Ovary (tissue), 7 donors: ENCODE measurements at regions not wholly inside any gene's neighbourhood (a gene's known extent, or its start where the extent isn't known, plus 50 kb on each side); places are given as distances from the start of the nearest gene placed in this dataset.

Source experiments
- DNase-seq, 5 donors: peaks; one replicate each; pipeline ENCODE4 v3.0.0-alpha.2; 2019 to 2020
- H3K27ac ChIP-seq, 2 donors: fragments of 200-600 bp; one replicate each; pipeline versions ENCODE4 v1.5.1 to v1.8.0; 2019 to 2022
- H3K27me3 ChIP-seq: fragments of 200-600 bp; one replicate; pipeline ENCODE4 v1.8.0; 2022
- H3K36me3 ChIP-seq: fragments of 200-600 bp; sonication (generic); one replicate; pipeline ENCODE4 v1.5.1; 2019
- H3K4me1 ChIP-seq: one replicate; pipeline ENCODE4 v1.8.1; 2013; ENCODE audit warnings: mild to moderate bottlenecking, moderate library complexity; ENCODE audit not compliant: insufficient read depth
- H3K4me3 ChIP-seq: fragments of 200-600 bp; sonication (generic); one replicate; pipeline ENCODE4 v1.5.1; 2017
- H3K9me3 ChIP-seq, 2 donors: fragments of 200-600 bp in 1 of 2; sonication (generic) in 1 of 2; one replicate each; pipeline versions ENCODE4 v1.5.1 to v1.8.1; 2013 to 2019; ENCODE audit warnings: mild to moderate bottlenecking in 1 of 2, moderate library complexity in 1 of 2
- CTCF ChIP-seq, 3 donors: fragments of 450-650 bp in 2 of 3; fragments of 200-600 bp in 1 of 3; IDR thresholded peaks; one replicate each; pipeline versions ENCODE4 v1.5.1 to v1.8.0; 2016 to 2022; ENCODE audit warnings: antibody characterized with exemption in 3 of 3, mild to moderate bottlenecking in 1 of 3
- EP300 ChIP-seq: sonication (generic); formaldehyde crosslinking; IDR thresholded peaks from one replicate; pipeline ENCODE4 v1.6.1; 2017; ENCODE audit warnings: antibody characterized with exemption
- POLR2A ChIP-seq: fragments of 450-650 bp; IDR thresholded peaks from one replicate; pipeline ENCODE4 v1.6.1; 2017; ENCODE audit warnings: antibody characterized with exemption, mild to moderate bottlenecking, moderate library complexity
- WGBS, 3 donors: extraction: QIAGEN DNeasy Blood & Tissue Kit in 1 of 3; methylation state at CpG; one replicate each; pipeline versions ENCODE4 v1.1.5 to v1.1.7; 2013 to 2017; 5-methylcytosine and 5-hydroxymethylcytosine counted together
- intact Hi-C, 4 donors: fragments of 100-400 bp; cut with DNase I; formaldehyde crosslinking; loops; one replicate each; pipeline versions ENCODE4 v1.11.0 to v1.15.1; 2022 to 2023
- donor health status: DM: no; HTN: no; CAD: no; lungs with moderate emphysema.
- donor health status: DM: no; HTN: no; CAD: no.
- donor health status: Bipolar disorder and iron deficiency.
- donor health status: DM: no; HTN: no; CAD: no.
- donor health status: DM: yes; HTN: yes; CAD: no.

DNA sequence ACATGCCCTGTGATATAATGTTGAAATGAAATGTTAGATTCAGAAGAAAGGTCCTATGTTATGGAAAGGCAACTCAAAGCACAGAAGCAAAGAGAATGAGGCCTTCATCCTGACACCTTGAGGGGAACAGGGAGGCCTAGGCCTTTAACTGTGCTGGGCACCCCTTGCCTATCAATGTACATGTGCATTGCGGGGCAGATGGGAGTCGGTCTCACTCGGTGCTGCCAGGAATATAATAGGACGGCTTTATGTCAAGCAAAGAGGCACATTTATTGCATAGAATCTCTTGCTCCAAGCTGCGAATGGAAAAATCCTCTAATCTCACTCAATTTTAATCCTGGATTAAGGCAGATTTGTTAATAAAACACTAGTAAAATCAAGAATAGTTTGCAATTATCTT lies 301.0 kb upstream of the SOX14 start:
- Histone ChIP-seq H3K4me1 (no peaks in the 10 kb centered on the region), H3K9me3 (no peaks in the 10 kb centered on the region), H3K4me3 (no peak overlapping the region), H3K36me3 (no peaks in the 10 kb centered on the region), H3K27ac (no peak overlapping the region), H3K27me3 (no peaks in the 10 kb centered on the region)
- TF ChIP-seq POLR2A (no peak), CTCF (IDR thresholded peaks at IDR 0.05) (no peak)
- no peak for DNase-seq
- 88 to 94% (median 92%) methylated on average over 5 of the region's 5 CpGs for WGBS, 3 donors
- intact Hi-C loops: no loop called here

- intact Hi-C loops: no loop called here
- TF ChIP-seq CTCF (IDR thresholded peaks at IDR 0.05) (no peak), EP300 (no peak)
- H3K9me3 ChIP-seq: no peaks in the 10 kb centered on the region
- no peaks in the 10 kb centered on the region for H3K4me1 ChIP-seq
- H3K36me3 ChIP-seq: no peaks in the 10 kb centered on the region
- 39 to 56% (median 52%) methylated on average over 4 of the region's 4 CpGs for WGBS, 3 donors
- DNase-seq: no peak
- H3K27ac ChIP-seq: no peak overlapping the region
- H3K27me3 ChIP-seq: no peaks in the 10 kb centered on the region
- H3K4me3 ChIP-seq: no peak overlapping the region
Measured at GRCh38 chr3:137464341-137464740, 299.8 kb upstream of the SOX14 start.

- Histone ChIP-seq H3K27me3 (no peaks in the 10 kb centered on the region), H3K4me1 (peaks cover 4% of the 10 kb centered on the region), H3K27ac (no peak overlapping the region), H3K36me3 (no peaks in the 10 kb centered on the region), H3K9me3 (no peaks in the 10 kb centered on the region), H3K4me3 (no peak overlapping the region)
- TF ChIP-seq POLR2A (no peak), CTCF (IDR thresholded peaks at IDR 0.05) (no peak), EP300 (no peak)
- DNase-seq: no peak
- intact Hi-C loops: no loop called here
- 16 to 32% (median 18%) methylated on average over 7 of the region's 7 CpGs for WGBS, 3 donors
Measured at GRCh38 chr3:137468446-137468845, 295.7 kb upstream of the SOX14 start.

GRCh38 chr3:137469263-137469662 lies 294.9 kb upstream of the SOX14 start:
- intact Hi-C loops: no loop called here

More at GRCh38 chr3:137469263-137469662, 294.9 kb upstream of the SOX14 start:
- no peak for TF ChIP-seq EP300
- no peak for TF ChIP-seq CTCF (IDR thresholded peaks at IDR 0.05)
- no peak for TF ChIP-seq POLR2A
- no peak for DNase-seq
- H3K27ac ChIP-seq: no peak overlapping the region
- H3K4me1 ChIP-seq: peaks cover 5% of the 10 kb centered on the region
- no peaks in the 10 kb centered on the region for H3K9me3 ChIP-seq
- H3K36me3 ChIP-seq: no peaks in the 10 kb centered on the region
- H3K27me3 ChIP-seq: no peaks in the 10 kb centered on the region
- no peak overlapping the region for H3K4me3 ChIP-seq
